ENCODE measurements at regions not wholly inside any gene's neighbourhood (a gene's known extent, or its start where the extent isn't known, plus 50 kb on each side); places are given as distances from the start of the nearest gene placed in this dataset.

GRCh38 chr4:81745050-81745449 is 273.3 kb upstream of the RASGEF1B start:
- no peak for TF ChIP-seq CTCF (IDR thresholded peaks at IDR 0.05; ENCODE audit: partially characterized antibody, unreplicated experiment)
- peak overlapping the region; percentile 96 for H3K27ac Mint-ChIP-seq (ENCODE audit: unreplicated experiment)
- H3K4me1 Mint-ChIP-seq (ENCODE audit: low read depth, unreplicated experiment) = peaks cover 54% of the 10 kb centered on the region
- H3K36me3 Mint-ChIP-seq (ENCODE audit: unreplicated experiment) = no peaks in the 10 kb centered on the region
- peaks cover 16% of the 10 kb centered on the region for H3K9me3 Mint-ChIP-seq (ENCODE audit: unreplicated experiment)
- H3K4me3 Mint-ChIP-seq (ENCODE audit: unreplicated experiment) = peak overlapping the region; percentile 18
- peaks cover 11% of the 10 kb centered on the region for H3K27me3 Mint-ChIP-seq (ENCODE audit: unreplicated experiment)
- DNase-seq = no peak

GRCh38 chr4:81743731-81744435 is 272.2 kb upstream of the RASGEF1B start:
- no peak for TF ChIP-seq CTCF (IDR thresholded peaks at IDR 0.05; ENCODE audit: partially characterized antibody, unreplicated experiment)
- peak; percentile 66 for DNase-seq
- Mint-ChIP-seq H3K4me1 (ENCODE audit: low read depth, unreplicated experiment) (peaks cover 56% of the 10 kb centered on the region), H3K4me3 (ENCODE audit: unreplicated experiment) (peak overlapping the region; percentile 47), H3K36me3 (ENCODE audit: unreplicated experiment) (no peaks in the 10 kb centered on the region), H3K27me3 (ENCODE audit: unreplicated experiment) (peaks cover 11% of the 10 kb centered on the region), H3K27ac (ENCODE audit: unreplicated experiment) (peak overlapping the region; percentile 96), H3K9me3 (ENCODE audit: unreplicated experiment) (peaks cover 16% of the 10 kb centered on the region)

GRCh38 chr4:81740487-81740886 is 268.8 kb upstream of the RASGEF1B start:
- TF ChIP-seq CTCF (IDR thresholded peaks at IDR 0.05; ENCODE audit: partially characterized antibody, unreplicated experiment) = no peak
- Mint-ChIP-seq H3K4me1 (ENCODE audit: low read depth, unreplicated experiment) (peaks cover 46% of the 10 kb centered on the region), H3K36me3 (ENCODE audit: unreplicated experiment) (peaks cover 6% of the 10 kb centered on the region), H3K27ac (ENCODE audit: unreplicated experiment) (no peak overlapping the region), H3K27me3 (ENCODE audit: unreplicated experiment) (peaks cover 11% of the 10 kb centered on the region), H3K4me3 (ENCODE audit: unreplicated experiment) (no peak overlapping the region), H3K9me3 (ENCODE audit: unreplicated experiment) (peaks cover 16% of the 10 kb centered on the region)
- DNase-seq = no peak

- DNase-seq = no peak
- peaks cover 6% of the 10 kb centered on the region for H3K36me3 Mint-ChIP-seq (ENCODE audit: unreplicated experiment)
- peaks cover 34% of the 10 kb centered on the region for H3K4me1 Mint-ChIP-seq (ENCODE audit: low read depth, unreplicated experiment)
- no peak overlapping the region for H3K27ac Mint-ChIP-seq (ENCODE audit: unreplicated experiment)
- TF ChIP-seq CTCF (IDR thresholded peaks at IDR 0.05; ENCODE audit: partially characterized antibody, unreplicated experiment) = no peak
- peaks cover 8% of the 10 kb centered on the region for H3K9me3 Mint-ChIP-seq (ENCODE audit: unreplicated experiment)
- no peak overlapping the region for H3K4me3 Mint-ChIP-seq (ENCODE audit: unreplicated experiment)
- peaks cover 4% of the 10 kb centered on the region for H3K27me3 Mint-ChIP-seq (ENCODE audit: unreplicated experiment)
Observed at GRCh38 chr4:81738891-81739290, 267.2 kb upstream of the RASGEF1B start.

GRCh38 chr4:81737865-81738559 is 266.3 kb upstream of the RASGEF1B start:
- peaks cover 26% of the 10 kb centered on the region for H3K4me1 Mint-ChIP-seq (ENCODE audit: low read depth, unreplicated experiment)
- DNase-seq = no peak
- no peak overlapping the region for H3K4me3 Mint-ChIP-seq (ENCODE audit: unreplicated experiment)
- no peak for TF ChIP-seq CTCF (IDR thresholded peaks at IDR 0.05; ENCODE audit: partially characterized antibody, unreplicated experiment)
- no peak overlapping the region for H3K27ac Mint-ChIP-seq (ENCODE audit: unreplicated experiment)
- H3K27me3 Mint-ChIP-seq (ENCODE audit: unreplicated experiment) = no peaks in the 10 kb centered on the region
- H3K9me3 Mint-ChIP-seq (ENCODE audit: unreplicated experiment) = no peaks in the 10 kb centered on the region
- peaks cover 6% of the 10 kb centered on the region for H3K36me3 Mint-ChIP-seq (ENCODE audit: unreplicated experiment)
